ENCODE measurements at regions not wholly inside any gene's neighbourhood (a gene's known extent, or its start where the extent isn't known, plus 50 kb on each side); places are given as distances from the start of the nearest gene placed in this dataset.

DNA sequence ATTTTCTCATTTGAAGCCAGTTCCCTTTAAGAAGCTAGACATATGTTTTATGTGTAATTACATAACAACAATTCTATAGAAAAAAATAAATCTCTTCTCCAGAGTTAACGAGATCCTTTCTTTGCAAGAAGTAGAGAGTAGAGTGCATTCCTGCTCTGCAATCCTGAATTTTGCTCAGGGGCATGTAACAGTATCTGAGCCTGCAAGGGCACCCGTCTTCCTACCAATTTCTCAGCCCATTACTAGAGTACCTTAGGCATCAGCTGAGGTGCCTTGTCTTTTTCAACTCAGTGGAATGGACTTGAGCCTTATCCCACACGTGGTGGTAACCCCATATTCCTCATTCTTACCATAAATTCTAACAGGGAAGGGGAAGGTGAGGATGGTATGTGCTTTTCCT lies 205.9 kb downstream of the IKZF2 start:
- no TSS peak for BruUV-seq (replicated peaks)
- Mint-ChIP-seq H3K27ac (ENCODE audit: unreplicated experiment) (no peak overlapping the region), H3K27me3 (ENCODE audit: insufficient read depth, unreplicated experiment) (no peaks in the 10 kb centered on the region), H3K36me3 (ENCODE audit: insufficient read depth, unreplicated experiment) (no peaks in the 10 kb centered on the region), H3K4me3 (ENCODE audit: unreplicated experiment) (no peak overlapping the region), H3K4me1 (ENCODE audit: low read depth, unreplicated experiment) (peaks cover 17% of the 10 kb centered on the region), H3K9me3 (ENCODE audit: unreplicated experiment) (peaks cover 12% of the 10 kb centered on the region)
- intact Hi-C loops (cut with micrococcal nuclease; ENCODE audit: unreplicated experiment) = no loop called here
- peaks cover 5% of the 10 kb centered on the region for H3K4me1 ChIP-seq
- ChIA-PET POLR2A (no interaction called here), CTCF (no interaction called here)
- DNase-seq = no peak
- no peaks in the 10 kb centered on the region for H3K9me3 ChIP-seq
- TF ChIP-seq, protein P1, sequence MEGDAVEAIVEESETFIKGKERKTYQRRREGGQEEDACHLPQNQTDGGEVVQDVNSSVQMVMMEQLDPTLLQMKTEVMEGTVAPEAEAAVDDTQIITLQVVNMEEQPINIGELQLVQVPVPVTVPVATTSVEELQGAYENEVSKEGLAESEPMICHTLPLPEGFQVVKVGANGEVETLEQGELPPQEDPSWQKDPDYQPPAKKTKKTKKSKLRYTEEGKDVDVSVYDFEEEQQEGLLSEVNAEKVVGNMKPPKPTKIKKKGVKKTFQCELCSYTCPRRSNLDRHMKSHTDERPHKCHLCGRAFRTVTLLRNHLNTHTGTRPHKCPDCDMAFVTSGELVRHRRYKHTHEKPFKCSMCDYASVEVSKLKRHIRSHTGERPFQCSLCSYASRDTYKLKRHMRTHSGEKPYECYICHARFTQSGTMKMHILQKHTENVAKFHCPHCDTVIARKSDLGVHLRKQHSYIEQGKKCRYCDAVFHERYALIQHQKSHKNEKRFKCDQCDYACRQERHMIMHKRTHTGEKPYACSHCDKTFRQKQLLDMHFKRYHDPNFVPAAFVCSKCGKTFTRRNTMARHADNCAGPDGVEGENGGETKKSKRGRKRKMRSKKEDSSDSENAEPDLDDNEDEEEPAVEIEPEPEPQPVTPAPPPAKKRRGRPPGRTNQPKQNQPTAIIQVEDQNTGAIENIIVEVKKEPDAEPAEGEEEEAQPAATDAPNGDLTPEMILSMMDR (IDR thresholded peaks at IDR 0.05; ENCODE audit: insufficient read depth in 1 of 2, low read depth in 1 of 2, low read length in 1 of 2, severe bottlenecking in 1 of 2, unreplicated experiment in 1 of 2) = no peak
- H3K27me3 ChIP-seq (replicated peaks; ENCODE audit: control insufficient read depth, insufficient read depth, low read length) = no peaks in the 10 kb centered on the region
- no peaks in the 10 kb centered on the region for H3K36me3 ChIP-seq (ENCODE audit: control insufficient read depth, insufficient read depth, low read length)
- H3K4me3 ChIP-seq (ENCODE audit: low read depth, low read length) = no peak overlapping the region

- H3K9me3 Mint-ChIP-seq (ENCODE audit: unreplicated experiment) = no peaks in the 10 kb centered on the region
- H3K36me3 ChIP-seq (ENCODE audit: control insufficient read depth, insufficient read depth, low read length) = no peaks in the 10 kb centered on the region
- intact Hi-C loops (cut with micrococcal nuclease; ENCODE audit: unreplicated experiment) = no loop called here
- H3K9me3 ChIP-seq = no peaks in the 10 kb centered on the region
- no peaks in the 10 kb centered on the region for H3K27me3 Mint-ChIP-seq (ENCODE audit: insufficient read depth, unreplicated experiment)
- H3K27me3 ChIP-seq (replicated peaks; ENCODE audit: control insufficient read depth, insufficient read depth, low read length) = no peaks in the 10 kb centered on the region
- peaks cover 10% of the 10 kb centered on the region for H3K4me1 ChIP-seq
- TF ChIP-seq, protein P1 (IDR thresholded peaks at IDR 0.05; ENCODE audit: insufficient read depth in 1 of 2, low read depth in 1 of 2, low read length in 1 of 2, severe bottlenecking in 1 of 2, unreplicated experiment in 1 of 2) = no peak
- no peak overlapping the region for H3K4me3 ChIP-seq (ENCODE audit: low read depth, low read length)
- H3K36me3 Mint-ChIP-seq (ENCODE audit: insufficient read depth, unreplicated experiment) = no peaks in the 10 kb centered on the region
- CTCF ChIA-PET = no interaction called here
- BruUV-seq (replicated peaks) = no TSS peak
- H3K4me3 Mint-ChIP-seq (ENCODE audit: unreplicated experiment) = no peak overlapping the region
- peaks cover 18% of the 10 kb centered on the region for H3K4me1 Mint-ChIP-seq (ENCODE audit: low read depth, unreplicated experiment)
- H3K27ac Mint-ChIP-seq (ENCODE audit: unreplicated experiment) = no peak overlapping the region
- POLR2A ChIA-PET = no interaction called here
- DNase-seq = no peak
Observed at GRCh38 chr2:212943351-212943750, 208.1 kb downstream of the IKZF2 start.

DNA sequence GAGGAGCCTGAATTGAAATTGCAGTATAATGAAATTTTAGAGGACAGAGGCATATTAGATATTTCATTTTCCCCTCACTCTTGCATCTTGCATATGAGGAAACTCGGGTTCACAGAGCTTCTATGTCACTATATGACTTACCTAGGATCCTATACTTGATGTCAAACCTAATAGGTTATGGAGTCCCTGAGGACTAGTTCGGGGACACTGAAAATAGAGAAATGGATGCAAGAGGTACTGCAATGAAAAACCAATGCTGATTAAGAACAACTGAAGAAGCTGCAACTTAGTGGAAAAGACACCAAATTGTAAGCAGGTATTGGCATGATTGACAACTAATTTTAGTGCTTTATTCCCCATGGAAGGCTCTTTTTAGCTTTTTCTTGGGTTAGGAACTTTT lies 210.1 kb downstream of the IKZF2 start:
- peaks cover 17% of the 10 kb centered on the region for H3K4me1 Mint-ChIP-seq (ENCODE audit: low read depth, unreplicated experiment)

More for the DNA sequence above, 210.1 kb downstream of the IKZF2 start:
- Mint-ChIP-seq H3K27me3 (ENCODE audit: insufficient read depth, unreplicated experiment) (no peaks in the 10 kb centered on the region), H3K4me3 (ENCODE audit: unreplicated experiment) (no peak overlapping the region), H3K27ac (ENCODE audit: unreplicated experiment) (no peak overlapping the region), H3K36me3 (ENCODE audit: insufficient read depth, unreplicated experiment) (no peaks in the 10 kb centered on the region), H3K9me3 (ENCODE audit: unreplicated experiment) (no peaks in the 10 kb centered on the region)
- ChIA-PET POLR2A (no interaction called here), CTCF (no interaction called here)
- Histone ChIP-seq H3K27me3 (replicated peaks; ENCODE audit: control insufficient read depth, insufficient read depth, low read length) (no peaks in the 10 kb centered on the region), H3K4me3 (ENCODE audit: low read depth, low read length) (no peak overlapping the region), H3K9me3 (no peaks in the 10 kb centered on the region), H3K36me3 (ENCODE audit: control insufficient read depth, insufficient read depth, low read length) (no peaks in the 10 kb centered on the region), H3K4me1 (peaks cover 10% of the 10 kb centered on the region)
- BruUV-seq (replicated peaks) = no TSS peak
- DNase-seq = no peak
- intact Hi-C loops (cut with micrococcal nuclease; ENCODE audit: unreplicated experiment) = no loop called here
- TF ChIP-seq, protein P1 (IDR thresholded peaks at IDR 0.05; ENCODE audit: insufficient read depth in 1 of 2, low read depth in 1 of 2, low read length in 1 of 2, severe bottlenecking in 1 of 2, unreplicated experiment in 1 of 2) = no peak

All from Caco-2 (cell line).